Epithelial cell of esophagus (primary cell): ENCODE measurements at regions not wholly inside any gene's neighbourhood (a gene's known extent, or its start where the extent isn't known, plus 50 kb on each side); places are given as distances from the start of the nearest gene placed in this dataset.
"Not testable (repeated sequence)": the region's sequence is repeated elsewhere in the genome, so short reads cannot be mapped to it uniquely, and the experiment has no call there.

Experiments
- DNase-seq: peaks from one replicate; pipeline ENCODE4 v3.0.0; 2010; ENCODE audit warnings: low read depth
- H3K4me3 ChIP-seq: 2 replicates; pipeline ENCODE4 v1.5.1; 2011; ENCODE audit warnings: mild to moderate bottlenecking, low read length, control low read depth
- TF ChIP-seq, protein P1 (sequence below): IDR thresholded peaks from 2 replicates; pipeline ENCODE4 v1.5.1; 2011; ENCODE audit warnings: low read depth, mild to moderate bottlenecking, low read length, control low read depth, inconsistent platforms; ENCODE audit not compliant: insufficient read depth; ENCODE audit errors: missing control alignments

DNA sequence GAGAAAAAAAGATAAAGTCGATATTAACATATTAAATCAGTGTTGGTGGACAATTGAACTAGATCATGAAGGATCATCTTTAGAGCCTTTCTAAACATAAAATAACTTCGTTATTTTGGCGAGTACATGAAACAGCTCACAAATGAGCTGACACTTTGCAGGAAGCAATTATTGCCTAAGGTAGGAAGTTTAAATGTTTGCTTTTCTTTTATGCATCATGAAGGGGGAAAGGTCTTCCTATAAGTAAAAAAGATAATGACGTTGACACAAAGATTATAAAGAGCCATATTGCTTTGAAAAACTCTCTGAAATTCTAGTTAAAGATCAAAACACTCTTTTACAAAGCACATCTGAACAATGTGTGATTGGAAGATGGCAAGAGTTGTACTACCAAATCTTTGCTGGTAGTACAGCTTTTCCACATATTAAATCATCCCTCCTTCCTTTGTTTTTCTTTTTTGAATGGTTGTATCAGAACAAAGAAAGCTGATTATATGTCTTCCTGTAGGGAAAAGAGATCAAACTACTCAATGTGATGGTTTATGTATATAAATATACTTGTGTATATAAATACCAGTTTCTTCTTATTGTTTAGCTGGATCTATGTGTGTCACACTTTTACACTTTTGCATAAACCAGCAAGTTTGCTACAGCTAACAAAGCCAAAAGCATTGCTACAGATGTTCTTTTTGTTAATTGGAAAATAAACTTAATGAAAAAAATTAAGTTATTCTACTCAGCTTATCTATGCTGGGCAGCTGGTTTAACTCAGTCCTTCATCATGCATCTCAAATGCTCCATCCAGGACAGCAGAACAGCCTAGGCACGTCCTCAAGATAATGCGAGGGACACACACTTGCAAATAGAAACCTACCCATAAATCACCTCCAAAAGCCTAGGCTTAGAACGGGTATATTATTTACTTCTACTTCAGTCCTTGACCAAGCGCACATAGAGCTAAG is 850.8 kb upstream of the ROBO1 start:
- DNase-seq: no peak
- TF ChIP-seq, protein P1, sequence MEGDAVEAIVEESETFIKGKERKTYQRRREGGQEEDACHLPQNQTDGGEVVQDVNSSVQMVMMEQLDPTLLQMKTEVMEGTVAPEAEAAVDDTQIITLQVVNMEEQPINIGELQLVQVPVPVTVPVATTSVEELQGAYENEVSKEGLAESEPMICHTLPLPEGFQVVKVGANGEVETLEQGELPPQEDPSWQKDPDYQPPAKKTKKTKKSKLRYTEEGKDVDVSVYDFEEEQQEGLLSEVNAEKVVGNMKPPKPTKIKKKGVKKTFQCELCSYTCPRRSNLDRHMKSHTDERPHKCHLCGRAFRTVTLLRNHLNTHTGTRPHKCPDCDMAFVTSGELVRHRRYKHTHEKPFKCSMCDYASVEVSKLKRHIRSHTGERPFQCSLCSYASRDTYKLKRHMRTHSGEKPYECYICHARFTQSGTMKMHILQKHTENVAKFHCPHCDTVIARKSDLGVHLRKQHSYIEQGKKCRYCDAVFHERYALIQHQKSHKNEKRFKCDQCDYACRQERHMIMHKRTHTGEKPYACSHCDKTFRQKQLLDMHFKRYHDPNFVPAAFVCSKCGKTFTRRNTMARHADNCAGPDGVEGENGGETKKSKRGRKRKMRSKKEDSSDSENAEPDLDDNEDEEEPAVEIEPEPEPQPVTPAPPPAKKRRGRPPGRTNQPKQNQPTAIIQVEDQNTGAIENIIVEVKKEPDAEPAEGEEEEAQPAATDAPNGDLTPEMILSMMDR: no peak
- no peak overlapping the region for H3K4me3 ChIP-seq

DNA sequence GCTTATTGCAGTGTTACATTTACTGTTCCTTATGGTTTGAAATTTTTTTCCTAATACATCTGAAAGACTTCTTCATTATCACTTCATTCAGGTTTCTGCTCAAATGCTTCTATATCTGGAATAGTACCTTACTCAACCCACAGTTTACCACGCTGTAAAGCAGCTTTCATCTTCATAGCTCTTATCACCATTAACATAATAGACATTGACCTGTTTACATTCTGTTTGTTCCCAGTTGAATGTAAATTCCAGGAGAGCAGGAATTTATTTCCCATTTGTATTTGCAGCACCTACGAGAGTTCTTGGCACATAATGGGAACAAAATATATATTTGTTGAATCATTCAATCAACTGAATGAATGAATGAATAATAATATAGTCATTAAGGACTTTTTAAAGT is 844.6 kb upstream of the ROBO1 start:
- H3K4me3 ChIP-seq: no peak overlapping the region
- TF ChIP-seq, protein P1: no peak
- DNase-seq: no peak

DNA sequence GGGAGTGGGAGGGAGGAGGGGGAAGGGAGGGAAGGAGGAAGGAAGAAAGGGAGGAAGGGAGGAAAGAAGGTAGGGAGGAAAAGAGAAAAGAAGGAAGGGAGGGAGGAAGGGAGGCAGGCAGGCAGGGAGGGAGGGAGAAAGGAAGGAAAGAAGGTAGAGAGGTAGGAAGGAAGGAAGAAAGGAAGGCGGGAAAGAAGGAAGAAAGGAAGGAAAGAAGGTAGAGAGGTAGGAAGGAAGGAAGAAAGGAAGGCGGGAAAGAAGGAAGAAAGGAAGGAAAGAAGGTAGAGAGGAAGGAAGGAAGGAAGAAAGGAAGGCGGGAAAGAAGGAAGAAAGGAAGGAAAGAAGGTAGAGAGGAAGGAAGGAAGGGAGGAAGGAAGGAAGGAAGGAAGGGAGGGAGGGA is 840.3 kb upstream of the ROBO1 start:
- not testable (repeated sequence) for DNase-seq

DNA sequence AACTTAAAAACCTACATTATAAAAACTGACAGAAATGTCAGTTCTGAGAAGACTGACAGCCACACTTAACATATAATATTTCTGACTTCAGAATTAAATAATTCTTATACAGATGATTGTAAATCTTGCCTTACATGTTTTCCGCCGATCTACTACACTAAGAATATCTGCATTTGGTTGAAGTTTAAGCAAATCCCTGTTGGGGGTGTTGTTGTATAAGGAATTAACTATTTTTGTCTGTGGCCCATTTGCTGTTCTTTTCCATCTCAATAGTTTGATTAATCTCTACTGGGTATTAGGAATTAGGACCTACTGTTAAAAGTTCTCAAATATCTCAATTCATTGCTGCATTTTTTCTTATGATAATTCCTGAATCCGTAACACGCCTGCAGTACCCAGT is 838.3 kb upstream of the ROBO1 start:
- no peak for DNase-seq
- TF ChIP-seq, protein P1: no peak
- H3K4me3 ChIP-seq: no peak overlapping the region

More for the DNA sequence above, 840.3 kb upstream of the ROBO1 start:
- H3K4me3 ChIP-seq: not testable (repeated sequence)

DNA sequence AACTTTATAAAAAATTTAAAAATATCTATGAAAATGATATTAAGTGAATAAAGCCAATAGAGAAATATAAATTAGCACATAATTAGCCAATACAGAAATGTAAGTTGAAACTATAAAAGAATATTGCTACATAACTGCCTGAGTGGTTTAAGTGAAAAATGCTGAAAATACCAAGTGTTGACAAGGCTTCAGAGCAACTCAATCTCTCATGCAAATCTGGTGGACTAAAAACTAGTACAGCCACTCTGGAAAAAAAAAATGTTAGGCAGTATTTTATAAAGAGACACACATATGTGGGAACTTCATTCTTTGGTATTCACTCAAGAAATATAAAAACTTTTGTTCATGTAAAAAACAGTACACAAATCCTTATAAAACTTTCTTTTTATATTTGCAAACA is 833.7 kb upstream of the ROBO1 start:
- DNase-seq: no peak
- TF ChIP-seq, protein P1: no peak
- H3K4me3 ChIP-seq: no peak overlapping the region

DNA sequence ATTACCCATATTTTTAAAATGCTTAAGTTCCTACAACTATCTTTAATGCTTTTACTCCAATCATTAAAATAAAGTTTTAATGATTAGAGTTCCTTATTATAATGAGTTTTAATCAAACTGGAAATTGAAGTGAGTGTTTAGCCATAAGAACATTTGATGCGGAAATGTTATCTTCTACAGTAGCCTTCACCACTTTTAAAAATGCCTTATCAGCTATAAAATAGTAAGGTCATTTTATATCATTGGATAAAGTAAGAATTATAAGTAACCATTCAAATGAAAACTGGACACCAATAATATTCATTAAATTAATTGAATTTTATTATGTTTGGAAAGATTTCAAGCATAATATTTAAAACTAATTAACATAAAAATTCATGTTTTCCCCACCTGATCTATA is 825.0 kb upstream of the ROBO1 start:
- TF ChIP-seq, protein P1: no peak
- no peak overlapping the region for H3K4me3 ChIP-seq
- no peak for DNase-seq

DNA sequence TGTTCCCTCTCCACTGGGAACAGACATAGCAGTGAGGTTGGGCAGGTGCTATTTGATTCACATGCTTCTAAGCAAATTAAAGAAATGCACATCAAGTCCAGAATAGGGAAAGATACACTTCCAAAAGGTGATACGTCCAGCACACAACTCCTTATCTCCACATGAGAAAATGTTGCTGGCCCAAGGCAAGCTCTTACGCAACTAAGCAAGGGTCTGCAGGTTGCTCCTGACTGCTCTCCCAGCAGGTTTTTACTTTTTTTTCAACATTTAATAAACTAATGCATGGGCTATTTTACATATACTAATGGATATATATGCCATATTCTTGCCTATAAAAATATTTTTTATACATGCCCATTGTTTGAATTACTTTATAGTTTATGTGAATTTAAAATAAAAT is 818.5 kb upstream of the ROBO1 start:
- no peak for DNase-seq
- no peak overlapping the region for H3K4me3 ChIP-seq
- TF ChIP-seq, protein P1: no peak
